Thymus (tissue), 11 donors: ENCODE measurements at regions not wholly inside any gene's neighbourhood (a gene's known extent, or its start where the extent isn't known, plus 50 kb on each side); places are given as distances from the start of the nearest gene placed in this dataset.

ENCODE experiments used
- DNase-seq, 9 donors: peaks; one replicate each; pipeline ENCODE4 v3.0.0-alpha.2; 2013; ENCODE audit warnings: low spot score in 9 of 9, low read depth in 6 of 9, missing footprints in 1 of 9
- H3K27ac ChIP-seq, 2 donors: one replicate each; pipeline ENCODE4 v1.5.1; 2013; ENCODE audit warnings: control low read depth in 1 of 2, low read depth in 1 of 2, low read length in 1 of 2, mild to moderate bottlenecking in 1 of 2, moderate library complexity in 1 of 2
- H3K27me3 ChIP-seq, 2 donors: one replicate each; pipeline ENCODE4 v1.5.1; 2013; ENCODE audit warnings: low read length in 1 of 2; ENCODE audit not compliant: control insufficient read depth in 2 of 2, insufficient read depth in 1 of 2
- H3K36me3 ChIP-seq, 2 donors: one replicate each; pipeline ENCODE4 v1.5.1; 2013; ENCODE audit warnings: low read length in 1 of 2, mild to moderate bottlenecking in 1 of 2, moderate library complexity in 1 of 2; ENCODE audit not compliant: control insufficient read depth in 2 of 2, insufficient read depth in 2 of 2
- H3K4me1 ChIP-seq, 2 donors: one replicate each; pipeline ENCODE4 v1.5.1; 2013; ENCODE audit warnings: low read length in 2 of 2; ENCODE audit not compliant: control insufficient read depth in 2 of 2, insufficient read depth in 2 of 2
- H3K4me3 ChIP-seq, 2 donors: one replicate each; pipeline ENCODE4 v1.5.1; 2013; ENCODE audit warnings: low read length in 2 of 2, control low read depth in 1 of 2, mild to moderate bottlenecking in 1 of 2
- H3K9me3 ChIP-seq, 2 donors: one replicate each; pipeline ENCODE4 v1.5.1; 2013; ENCODE audit warnings: low read length in 1 of 2, mild to moderate bottlenecking in 1 of 2; ENCODE audit not compliant: control insufficient read depth in 2 of 2, insufficient read depth in 1 of 2
- WGBS: extraction: QIAGEN DNeasy Blood & Tissue Kit; methylation state at CpG from one replicate; pipeline ENCODE4 v1.1.7; 2013; 5-methylcytosine and 5-hydroxymethylcytosine counted together
- donor health status: healthy.

GRCh38 chr4:177558995-177559394, 116.8 kb upstream of the AGA start:
- H3K4me1 ChIP-seq: no peaks in the 10 kb centered on the region
- H3K36me3 ChIP-seq: no peaks in the 10 kb centered on the region
- WGBS: 96% methylated on average over 3 of the region's 3 CpGs
- H3K9me3 ChIP-seq: no peaks in the 10 kb centered on the region
- DNase-seq: no peak
- H3K27ac ChIP-seq: no peak overlapping the region
- H3K27me3 ChIP-seq: no peaks in the 10 kb centered on the region
- H3K4me3 ChIP-seq: no peak overlapping the region

- Histone ChIP-seq H3K27ac (no peak overlapping the region), H3K4me1 (no peaks in the 10 kb centered on the region), H3K36me3 (no peaks in the 10 kb centered on the region), H3K4me3 (no peak overlapping the region), H3K9me3 (no peaks in the 10 kb centered on the region), H3K27me3 (no peaks in the 10 kb centered on the region)
- no peak for DNase-seq
- 96% methylated on average over 4 of the region's 4 CpGs for WGBS
Observed at GRCh38 chr4:177562163-177562562, 119.9 kb upstream of the AGA start.

GRCh38 chr4:177562859-177563258, 120.6 kb upstream of the AGA start:
- H3K27me3 ChIP-seq: no peaks in the 10 kb centered on the region
- WGBS: 99% methylated on average over 1 of the region's 1 CpG

GRCh38 chr4:177566691-177567090, 124.5 kb upstream of the AGA start:
- no peaks in the 10 kb centered on the region for H3K36me3 ChIP-seq
- no peaks in the 10 kb centered on the region for H3K27me3 ChIP-seq
- no peak for DNase-seq
- H3K27ac ChIP-seq: no peak overlapping the region
- no peaks in the 10 kb centered on the region for H3K9me3 ChIP-seq
- H3K4me3 ChIP-seq: no peak overlapping the region
- no peaks in the 10 kb centered on the region for H3K4me1 ChIP-seq
- WGBS: 72% methylated on average over 5 of the region's 5 CpGs

More at GRCh38 chr4:177562859-177563258, 120.6 kb upstream of the AGA start:
- Histone ChIP-seq H3K27ac (no peak overlapping the region), H3K4me1 (no peaks in the 10 kb centered on the region), H3K36me3 (no peaks in the 10 kb centered on the region), H3K4me3 (no peak overlapping the region), H3K9me3 (no peaks in the 10 kb centered on the region)
- no peak for DNase-seq

- H3K4me1 ChIP-seq: no peaks in the 10 kb centered on the region
- DNase-seq: no peak
- H3K4me3 ChIP-seq: no peak overlapping the region
- no peaks in the 10 kb centered on the region for H3K9me3 ChIP-seq
- no peak overlapping the region for H3K27ac ChIP-seq
- WGBS: 97% methylated on average over 3 of the region's 3 CpGs
- no peaks in the 10 kb centered on the region for H3K36me3 ChIP-seq
- H3K27me3 ChIP-seq: no peaks in the 10 kb centered on the region
Observed at GRCh38 chr4:177568931-177569330, 126.7 kb upstream of the AGA start.

- 93% methylated on average over 1 of the region's 1 CpG for WGBS
- DNase-seq: no peak
Observed at GRCh38 chr4:177569434-177569833, 127.2 kb upstream of the AGA start.

GRCh38 chr4:177573507-177573906, 131.3 kb upstream of the AGA start:
- no peaks in the 10 kb centered on the region for H3K4me1 ChIP-seq
- no peak for DNase-seq
- H3K27me3 ChIP-seq: no peaks in the 10 kb centered on the region
- no peaks in the 10 kb centered on the region for H3K9me3 ChIP-seq
- H3K27ac ChIP-seq: no peak overlapping the region
- 98% methylated on average over 2 of the region's 2 CpGs for WGBS
- no peak overlapping the region for H3K4me3 ChIP-seq
- no peaks in the 10 kb centered on the region for H3K36me3 ChIP-seq

More at GRCh38 chr4:177569434-177569833, 127.2 kb upstream of the AGA start:
- no peaks in the 10 kb centered on the region for H3K36me3 ChIP-seq
- H3K4me1 ChIP-seq: no peaks in the 10 kb centered on the region
- H3K27ac ChIP-seq: no peak overlapping the region
- H3K4me3 ChIP-seq: no peak overlapping the region
- H3K27me3 ChIP-seq: no peaks in the 10 kb centered on the region
- H3K9me3 ChIP-seq: no peaks in the 10 kb centered on the region

- Histone ChIP-seq H3K4me3 (no peak overlapping the region), H3K27ac (no peak overlapping the region), H3K9me3 (no peaks in the 10 kb centered on the region), H3K36me3 (no peaks in the 10 kb centered on the region), H3K27me3 (no peaks in the 10 kb centered on the region), H3K4me1 (no peaks in the 10 kb centered on the region)
- no peak for DNase-seq
- WGBS: 94% methylated on average over 8 of the region's 8 CpGs
Observed at GRCh38 chr4:177574446-177574845, 132.2 kb upstream of the AGA start.

- Histone ChIP-seq H3K36me3 (no peaks in the 10 kb centered on the region), H3K27ac (no peak overlapping the region), H3K27me3 (no peaks in the 10 kb centered on the region), H3K9me3 (no peaks in the 10 kb centered on the region), H3K4me3 (no peak overlapping the region), H3K4me1 (no peaks in the 10 kb centered on the region)
- no peak for DNase-seq
- WGBS: 78% methylated on average over 1 of the region's 1 CpG
Observed at GRCh38 chr4:177579649-177580048, 137.4 kb upstream of the AGA start.

GRCh38 chr4:177582992-177583391, 140.8 kb upstream of the AGA start:
- no peaks in the 10 kb centered on the region for H3K36me3 ChIP-seq
- DNase-seq: no peak
- H3K4me1 ChIP-seq: no peaks in the 10 kb centered on the region

More at GRCh38 chr4:177582992-177583391, 140.8 kb upstream of the AGA start:
- no peak overlapping the region for H3K27ac ChIP-seq
- no peaks in the 10 kb centered on the region for H3K9me3 ChIP-seq
- no peak overlapping the region for H3K4me3 ChIP-seq
- no peaks in the 10 kb centered on the region for H3K27me3 ChIP-seq
